ENCODE measurements at regions not wholly inside any gene's neighbourhood (a gene's known extent, or its start where the extent isn't known, plus 50 kb on each side); places are given as distances from the start of the nearest gene placed in this dataset.

DNA sequence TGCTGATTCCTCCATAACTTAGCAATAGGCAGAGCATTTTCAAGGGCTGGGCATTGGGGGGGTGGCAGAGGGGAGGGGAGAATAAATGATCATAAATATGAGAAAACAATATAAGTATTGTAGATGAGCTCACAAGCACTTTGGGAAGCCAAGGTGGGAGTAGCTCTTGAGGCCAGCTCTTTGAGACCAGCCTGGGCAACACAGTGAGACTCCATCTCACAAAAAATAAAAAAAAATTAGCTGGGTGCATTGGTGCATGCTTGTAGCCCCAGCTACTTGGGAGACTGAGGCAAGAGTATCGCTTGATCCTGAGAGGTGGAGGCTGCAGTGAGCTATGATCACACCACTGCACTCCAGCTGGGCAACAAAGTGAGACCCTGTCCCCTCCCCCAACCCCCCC is 75.9 kb downstream of the MYCN start:
- TF ChIP-seq TAF1 (IDR thresholded peaks at IDR 0.05; ENCODE audit: borderline replicate concordance, insufficient read depth, low read length) = no peak
- TF ChIP-seq REST (IDR thresholded peaks at IDR 0.05; ENCODE audit: insufficient read depth in 1 of 2, low read depth in 2 of 2, low read length in 2 of 2) = no peak
- no peak for TF ChIP-seq FOXP2 (optimal IDR thresholded peaks at IDR 0.05; ENCODE audit: borderline replicate concordance, extremely low read depth, extremely low read length, insufficient read depth)
- no peak for TF ChIP-seq POLR2AphosphoS5 (IDR thresholded peaks at IDR 0.05; ENCODE audit: low read depth, low read length)

- no peak for TF ChIP-seq TAF1 (IDR thresholded peaks at IDR 0.05; ENCODE audit: borderline replicate concordance, insufficient read depth, low read length)
- TF ChIP-seq REST (IDR thresholded peaks at IDR 0.05; ENCODE audit: insufficient read depth in 1 of 2, low read depth in 2 of 2, low read length in 2 of 2) = no peak
These were observed 75.5 kb downstream of the MYCN start for GRCh38 chr2:16015903-16016265.

- TF ChIP-seq POLR2AphosphoS5 (IDR thresholded peaks at IDR 0.05; ENCODE audit: low read depth, low read length) = no peak
- no peak for TF ChIP-seq REST (IDR thresholded peaks at IDR 0.05; ENCODE audit: insufficient read depth in 1 of 2, low read depth in 2 of 2, low read length in 2 of 2)
- TF ChIP-seq TAF1 (IDR thresholded peaks at IDR 0.05; ENCODE audit: borderline replicate concordance, insufficient read depth, low read length) = no peak
- no peak for TF ChIP-seq SIN3A (IDR thresholded peaks at IDR 0.05; ENCODE audit: borderline replicate concordance, insufficient read depth, low read length)
- no peak for TF ChIP-seq FOXP2 (optimal IDR thresholded peaks at IDR 0.05; ENCODE audit: borderline replicate concordance, extremely low read depth, extremely low read length, insufficient read depth)
These were observed 75.0 kb downstream of the MYCN start for GRCh38 chr2:16015210-16015902.

DNA sequence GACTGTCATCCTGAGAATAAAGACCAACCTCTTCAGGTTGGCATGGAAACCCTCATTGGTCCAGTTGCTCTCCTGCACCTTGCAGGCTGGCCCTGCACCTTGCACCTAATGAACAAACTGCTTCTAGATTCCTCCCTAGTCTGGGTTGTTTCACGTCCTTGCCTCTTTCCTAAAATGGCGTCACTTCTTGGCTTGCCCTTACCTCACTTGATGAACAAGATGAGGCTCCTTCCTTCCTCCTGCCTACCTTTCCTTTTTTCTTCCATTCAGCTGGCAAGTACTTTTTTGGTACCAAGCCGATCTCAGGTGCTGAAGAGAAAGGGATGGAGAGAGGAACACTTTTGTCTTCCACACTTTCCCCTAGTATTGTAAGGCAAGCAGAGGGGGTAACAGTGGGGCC is 74.5 kb downstream of the MYCN start:
- TF ChIP-seq TAF1 (IDR thresholded peaks at IDR 0.05; ENCODE audit: borderline replicate concordance, insufficient read depth, low read length) = no peak
- TF ChIP-seq REST (IDR thresholded peaks at IDR 0.05; ENCODE audit: insufficient read depth in 1 of 2, low read depth in 2 of 2, low read length in 2 of 2) = no peak
- no peak for TF ChIP-seq POLR2AphosphoS5 (IDR thresholded peaks at IDR 0.05; ENCODE audit: low read depth, low read length)
- no peak for TF ChIP-seq SIN3A (IDR thresholded peaks at IDR 0.05; ENCODE audit: borderline replicate concordance, insufficient read depth, low read length)
- TF ChIP-seq FOXP2 (optimal IDR thresholded peaks at IDR 0.05; ENCODE audit: borderline replicate concordance, extremely low read depth, extremely low read length, insufficient read depth) = no peak
